ENCODE measurements at regions not wholly inside any gene's neighbourhood (a gene's known extent, or its start where the extent isn't known, plus 50 kb on each side); places are given as distances from the start of the nearest gene placed in this dataset.

GRCh38 chr11:96753997-96754396, 364.2 kb downstream of the JRKL start:
- H2BK15ac ChIP-seq (ENCODE audit: low read depth, low read length), result no peak overlapping the region
- no peak overlapping the region for H3K27ac ChIP-seq (ENCODE audit: insufficient read depth, low read length)
- H2AFZ ChIP-seq (replicated peaks; ENCODE audit: low read length, poor library complexity), result no peak overlapping the region
- H2BK120ac ChIP-seq (ENCODE audit: low read depth, low read length), result no peak overlapping the region
- no peak overlapping the region for H2AK5ac ChIP-seq (ENCODE audit: low read depth, low read length)
- no peak for TF ChIP-seq RFX5 (IDR thresholded peaks at IDR 0.05; ENCODE audit: low read depth, low read length)
- no peak for TF ChIP-seq USF2 (IDR thresholded peaks at IDR 0.05; ENCODE audit: low read depth, low read length)
- TF ChIP-seq ELK1 (IDR thresholded peaks at IDR 0.05; ENCODE audit: borderline replicate concordance, low read depth, low read length), result no peak
- no peak for TF ChIP-seq MAZ (IDR thresholded peaks at IDR 0.05; ENCODE audit: borderline replicate concordance, low read depth, low read length)
- no peak for TF ChIP-seq RAD21 (IDR thresholded peaks at IDR 0.05; ENCODE audit: low read length)
- no peak for TF ChIP-seq MAFK (IDR thresholded peaks at IDR 0.05; ENCODE audit: low read depth, low read length)
- no peak for TF ChIP-seq FOS (IDR thresholded peaks at IDR 0.05; ENCODE audit: low read depth, low read length)
- TF ChIP-seq CTCF (conservative IDR thresholded peaks at IDR 0.05; ENCODE audit: low read depth, low read length), result no peak
- TF ChIP-seq BHLHE40 (IDR thresholded peaks at IDR 0.05; ENCODE audit: low read depth, low read length), result no peak
- no peak for TF ChIP-seq NFE2L2 (IDR thresholded peaks at IDR 0.05; ENCODE audit: low read depth, low read length)
- no peak for TF ChIP-seq SMC3 (IDR thresholded peaks at IDR 0.05; ENCODE audit: low read depth, low read length)
- H3K79me1 ChIP-seq (ENCODE audit: low read depth in 1 of 2, low read length in 2 of 2), result no peaks in the 10 kb centered on the region
- no TSS peak for BruUV-seq (replicated peaks)
- H3K9me3 ChIP-seq (ENCODE audit: control insufficient read depth, insufficient read depth, low read length), result no peaks in the 10 kb centered on the region
- H3K4ac ChIP-seq (ENCODE audit: low read depth, low read length), result no peak overlapping the region
- no peaks in the 10 kb centered on the region for H3K27me3 ChIP-seq (ENCODE audit: control insufficient read depth, insufficient read depth, low read length)
- WGBS, 2 experiments (ENCODE audit: extremely low coverage in 2 of 2, insufficient read length in 1 of 2), result no CpG with 5 or more reads among the region's 2 CpGs
- H3K4me3 ChIP-seq (ENCODE audit: insufficient read depth, low read depth, low read length), result no peak overlapping the region
- no peaks in the 10 kb centered on the region for H3K9me1 ChIP-seq (ENCODE audit: insufficient read depth, low read length)
- H3K9ac ChIP-seq (ENCODE audit: low read depth, low read length), result no peak overlapping the region
- H3K4me1 ChIP-seq (ENCODE audit: control insufficient read depth, insufficient read depth, low read length), result no peaks in the 10 kb centered on the region
- DNase-seq (no peak), ATAC-seq (ENCODE audit: low read depth) (no peak)
- in situ Hi-C loops (cut with MboI; ENCODE audit: low sequenced_read_pairs), result no loop called here
- H3K23ac ChIP-seq (ENCODE audit: low read depth, low read length), result no peak overlapping the region
- ChIA-PET POLR2A (ENCODE audit: unreplicated experiment) (no interaction called here), CTCF (interaction anchor here (0.6 kb wide), 1 partner anchor 99 kb away, joined by 3 read pairs; no protein-coding TSS in a partner anchor)
- H4K8ac ChIP-seq (ENCODE audit: low read depth in 2 of 2, low read length in 2 of 2), result no peak overlapping the region
- no peak overlapping the region for H2BK20ac ChIP-seq (ENCODE audit: low read depth, low read length)
- dilution Hi-C loops (cut with HindIII; ENCODE audit: low sequenced_read_pairs, unreplicated experiment), result no loop called here
- H3K56ac ChIP-seq (ENCODE audit: extremely low read depth, insufficient read depth, low read length), result no peak overlapping the region
- no peak overlapping the region for H3K4me2 ChIP-seq (ENCODE audit: low read depth, low read length)
- intact Hi-C loops (cut with micrococcal nuclease), result no loop called here
- H4K20me1 ChIP-seq (ENCODE audit: insufficient read depth, low read length), result no peaks in the 10 kb centered on the region
- no peak overlapping the region for H2BK5ac ChIP-seq (ENCODE audit: low read depth, low read length, poor library complexity, severe bottlenecking)
- no peak overlapping the region for H4K91ac ChIP-seq (ENCODE audit: insufficient read depth, low read depth, low read length)
- H3K36me3 ChIP-seq (ENCODE audit: control insufficient read depth, insufficient read depth, low read length), result no peaks in the 10 kb centered on the region
- H4K5ac ChIP-seq (ENCODE audit: low read depth, low read length), result no peak overlapping the region
- no peak overlapping the region for H2AK9ac ChIP-seq (replicated peaks; ENCODE audit: low read depth, low read length, poor library complexity)
- no peak overlapping the region for H3K18ac ChIP-seq (ENCODE audit: low read depth, low read length)
- H3K14ac ChIP-seq (replicated peaks; ENCODE audit: low read depth, low read length), result no peak overlapping the region

Measured in IMR-90 (cell line).